ENCODE measurements at regions not wholly inside any gene's neighbourhood (a gene's known extent, or its start where the extent isn't known, plus 50 kb on each side); places are given as distances from the start of the nearest gene placed in this dataset.

DNA sequence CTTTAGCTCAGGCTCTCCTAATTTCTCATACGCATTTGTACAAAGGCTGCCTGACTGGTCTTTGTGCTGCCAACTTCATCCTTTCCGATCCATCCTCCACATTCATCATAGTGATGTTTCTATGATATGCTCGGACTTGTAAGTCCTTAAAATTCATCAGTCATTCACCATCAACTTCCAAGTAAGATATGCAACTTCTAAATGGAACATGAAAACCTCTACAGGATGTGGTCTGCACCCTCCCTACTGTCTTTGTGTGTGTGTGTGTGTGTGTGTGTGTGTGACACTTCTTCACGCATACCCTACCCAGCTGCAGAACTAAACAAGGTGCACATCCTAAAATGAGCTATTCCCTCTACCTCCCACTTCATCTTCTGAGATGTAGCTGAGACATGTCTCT is 397.9 kb upstream of the NR5A2 start:
- no peaks in the 10 kb centered on the region for H3K9me3 ChIP-seq (ENCODE audit: low read length)
- H3K4me3 ChIP-seq (ENCODE audit: low read length) = no peak overlapping the region

DNA sequence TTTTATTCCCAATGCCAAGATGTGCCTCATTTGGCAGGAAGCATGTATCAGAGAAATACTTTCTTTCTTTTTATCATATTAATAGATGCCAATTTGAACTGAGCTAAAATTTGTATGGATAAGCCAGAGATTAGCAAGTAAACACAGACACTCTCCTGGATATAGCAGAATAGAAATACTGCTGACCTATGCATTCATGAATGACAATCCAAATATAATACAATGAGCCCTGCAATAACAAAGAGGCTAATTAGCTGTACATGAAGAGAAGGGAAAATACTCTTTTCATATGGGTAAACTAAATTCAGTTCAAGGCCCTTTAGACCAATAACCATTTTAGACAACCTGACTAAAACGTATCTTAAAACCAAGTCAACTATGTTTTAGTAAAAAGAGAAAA is 388.1 kb upstream of the NR5A2 start:
- H3K9me3 ChIP-seq (ENCODE audit: low read length) = no peaks in the 10 kb centered on the region
- no peaks in the 10 kb centered on the region for H3K4me1 ChIP-seq (ENCODE audit: insufficient read depth, low read length)

More for the DNA sequence above, 397.9 kb upstream of the NR5A2 start:
- Histone ChIP-seq H3K36me3 (ENCODE audit: insufficient read depth, low read length) (no peaks in the 10 kb centered on the region), H3K4me1 (ENCODE audit: insufficient read depth, low read length) (peaks cover 7% of the 10 kb centered on the region), H3K27me3 (ENCODE audit: insufficient read depth, low read length) (no peaks in the 10 kb centered on the region), H2AFZ (ENCODE audit: low read depth, low read length) (no peak overlapping the region)

DNA sequence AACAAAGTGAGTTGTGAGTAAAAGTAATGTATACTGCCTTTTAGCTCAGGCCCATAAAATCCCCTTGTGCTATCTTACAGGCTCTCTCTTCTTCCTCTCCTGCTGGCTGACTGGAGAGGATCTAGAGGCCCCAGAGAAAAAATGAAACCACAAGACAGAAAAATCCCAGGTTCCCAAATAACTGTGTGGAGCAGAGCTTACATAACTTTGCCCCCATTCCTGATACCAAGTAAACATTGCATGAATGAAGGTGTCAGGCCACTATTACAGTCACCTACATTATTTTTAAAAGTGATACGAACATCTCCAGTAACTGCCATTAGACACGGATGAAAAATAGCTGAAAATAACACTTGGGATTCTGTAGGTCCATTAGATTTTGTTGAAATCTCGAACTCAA is 386.0 kb upstream of the NR5A2 start:
- Histone ChIP-seq H3K4me1 (ENCODE audit: insufficient read depth, low read length) (no peaks in the 10 kb centered on the region), H3K4me3 (ENCODE audit: low read length) (no peak overlapping the region), H2AFZ (ENCODE audit: low read depth, low read length) (no peak overlapping the region), H3K36me3 (ENCODE audit: insufficient read depth, low read length) (no peaks in the 10 kb centered on the region), H3K27me3 (ENCODE audit: insufficient read depth, low read length) (no peaks in the 10 kb centered on the region), H3K9me3 (ENCODE audit: low read length) (no peaks in the 10 kb centered on the region)

More for the DNA sequence above, 388.1 kb upstream of the NR5A2 start:
- no peaks in the 10 kb centered on the region for H3K27me3 ChIP-seq (ENCODE audit: insufficient read depth, low read length)
- H3K4me3 ChIP-seq (ENCODE audit: low read length) = no peak overlapping the region
- H3K36me3 ChIP-seq (ENCODE audit: insufficient read depth, low read length) = no peaks in the 10 kb centered on the region
- no peak overlapping the region for H2AFZ ChIP-seq (ENCODE audit: low read depth, low read length)

DNA sequence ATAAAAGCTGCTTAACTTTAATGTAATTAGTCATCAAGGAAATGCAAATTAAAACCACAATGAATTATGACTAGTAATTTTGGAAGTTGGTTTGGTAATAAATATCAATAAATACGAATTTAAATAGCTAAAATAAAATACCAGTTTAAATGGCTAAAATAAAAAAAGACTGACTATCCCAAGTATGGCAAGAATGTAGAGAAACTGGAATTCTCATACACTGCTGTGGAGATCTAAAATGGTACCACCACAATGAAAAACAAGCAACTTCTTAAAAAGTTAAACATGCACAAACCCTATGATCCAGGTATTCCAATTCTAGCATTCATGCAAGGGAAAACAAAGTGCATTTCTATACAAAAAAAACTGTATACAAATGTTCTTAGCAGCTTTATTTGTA is 382.6 kb upstream of the NR5A2 start:
- Histone ChIP-seq H2AFZ (ENCODE audit: low read depth, low read length) (no peak overlapping the region), H3K9me3 (ENCODE audit: low read length) (no peaks in the 10 kb centered on the region), H3K4me3 (ENCODE audit: low read length) (no peak overlapping the region), H3K36me3 (ENCODE audit: insufficient read depth, low read length) (no peaks in the 10 kb centered on the region), H3K27me3 (ENCODE audit: insufficient read depth, low read length) (no peaks in the 10 kb centered on the region), H3K4me1 (ENCODE audit: insufficient read depth, low read length) (no peaks in the 10 kb centered on the region)

DNA sequence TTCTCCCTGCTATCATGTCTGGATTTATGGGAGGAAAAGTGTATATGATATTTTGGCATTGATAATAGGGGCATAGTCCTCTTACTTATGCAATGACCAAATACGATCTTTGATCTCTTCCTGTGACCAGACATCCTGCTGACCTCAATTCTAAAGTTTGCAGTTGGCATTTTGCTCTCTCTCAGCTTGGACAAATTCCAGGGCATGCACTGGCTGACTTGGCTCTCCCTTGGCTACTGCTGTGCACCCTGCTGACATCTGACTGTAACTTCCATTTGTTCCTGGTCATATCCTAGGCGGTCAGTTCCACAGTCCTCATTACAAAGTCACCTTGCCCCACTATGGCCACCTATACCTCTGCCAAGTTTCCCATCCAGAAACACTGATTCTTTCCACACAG is 380.7 kb upstream of the NR5A2 start:
- no peak overlapping the region for H2AFZ ChIP-seq (ENCODE audit: low read depth, low read length)
- H3K9me3 ChIP-seq (ENCODE audit: low read length) = no peaks in the 10 kb centered on the region
- H3K27me3 ChIP-seq (ENCODE audit: insufficient read depth, low read length) = no peaks in the 10 kb centered on the region
- H3K36me3 ChIP-seq (ENCODE audit: insufficient read depth, low read length) = no peaks in the 10 kb centered on the region
- H3K4me1 ChIP-seq (ENCODE audit: insufficient read depth, low read length) = no peaks in the 10 kb centered on the region
- H3K4me3 ChIP-seq (ENCODE audit: low read length) = no peak overlapping the region

DNA sequence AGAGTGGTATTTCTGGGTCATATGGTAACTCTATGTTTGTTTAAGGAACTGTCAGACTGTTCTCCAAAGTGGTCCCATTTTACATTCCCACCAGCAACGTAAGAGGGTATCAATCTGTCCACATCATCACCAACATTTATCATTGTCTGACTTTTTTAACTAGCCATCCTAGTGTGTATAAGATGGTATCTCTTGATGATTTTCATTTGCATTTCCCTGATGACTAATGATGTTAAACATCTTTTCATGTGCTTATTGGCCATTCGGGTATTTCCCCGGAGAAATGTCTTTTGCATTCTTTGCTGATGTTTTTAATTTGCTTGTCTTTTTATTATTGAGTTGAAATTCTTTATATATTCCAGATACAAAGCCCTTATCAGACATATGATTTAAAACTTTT is 370.1 kb upstream of the NR5A2 start:
- no peaks in the 10 kb centered on the region for H3K9me3 ChIP-seq (ENCODE audit: low read length)
- H3K4me3 ChIP-seq (ENCODE audit: low read length) = no peak overlapping the region
- H3K36me3 ChIP-seq (ENCODE audit: insufficient read depth, low read length) = no peaks in the 10 kb centered on the region
- no peaks in the 10 kb centered on the region for H3K27me3 ChIP-seq (ENCODE audit: insufficient read depth, low read length)
- H2AFZ ChIP-seq (ENCODE audit: low read depth, low read length) = no peak overlapping the region
- H3K4me1 ChIP-seq (ENCODE audit: insufficient read depth, low read length) = no peaks in the 10 kb centered on the region

DNA sequence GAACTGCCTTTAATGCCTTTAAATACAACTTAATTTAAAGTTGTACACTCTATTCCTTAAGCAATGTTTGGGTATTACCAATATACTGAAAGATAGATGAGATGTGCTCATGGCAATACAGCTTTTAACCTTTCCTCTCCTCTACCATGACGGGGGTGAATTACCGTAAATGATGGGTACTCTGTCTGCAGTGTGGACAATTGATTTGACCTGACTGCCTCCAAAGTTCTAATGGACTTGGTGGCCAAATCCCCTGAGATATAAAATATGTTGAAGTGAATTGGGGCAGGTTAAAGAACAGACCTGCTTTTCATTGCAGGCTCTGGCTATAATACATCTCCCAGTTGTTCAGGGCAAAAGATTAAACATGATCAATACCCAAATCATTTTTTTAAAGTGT is 367.4 kb upstream of the NR5A2 start:
- Histone ChIP-seq H3K27me3 (ENCODE audit: insufficient read depth, low read length) (no peaks in the 10 kb centered on the region), H3K36me3 (ENCODE audit: insufficient read depth, low read length) (no peaks in the 10 kb centered on the region), H3K4me1 (ENCODE audit: insufficient read depth, low read length) (no peaks in the 10 kb centered on the region), H3K9me3 (ENCODE audit: low read length) (no peaks in the 10 kb centered on the region), H2AFZ (ENCODE audit: low read depth, low read length) (no peak overlapping the region), H3K4me3 (ENCODE audit: low read length) (no peak overlapping the region)

DNA sequence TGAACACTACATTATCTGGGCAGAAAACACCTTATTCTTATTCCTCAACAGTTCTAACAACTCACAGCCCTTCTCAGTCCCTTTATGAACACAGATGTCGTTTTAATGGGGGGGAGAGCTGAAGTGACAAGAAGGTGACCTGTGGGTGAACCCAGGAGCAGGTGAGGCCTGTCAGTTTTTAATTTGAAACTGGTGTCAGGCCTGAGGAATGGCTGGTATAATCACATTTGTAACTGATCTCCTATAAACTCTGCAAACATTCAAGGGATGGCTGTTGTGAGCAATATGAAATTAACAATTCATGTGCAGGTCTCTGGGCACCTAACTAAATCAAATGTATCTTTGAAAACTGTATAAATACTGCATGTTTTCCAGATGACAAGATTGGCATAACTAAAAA is 362.1 kb upstream of the NR5A2 start:
- Histone ChIP-seq H3K27me3 (ENCODE audit: insufficient read depth, low read length) (no peaks in the 10 kb centered on the region), H3K36me3 (ENCODE audit: insufficient read depth, low read length) (no peaks in the 10 kb centered on the region), H2AFZ (ENCODE audit: low read depth, low read length) (no peak overlapping the region), H3K4me3 (ENCODE audit: low read length) (no peak overlapping the region), H3K9me3 (ENCODE audit: low read length) (no peaks in the 10 kb centered on the region), H3K4me1 (ENCODE audit: insufficient read depth, low read length) (no peaks in the 10 kb centered on the region)

DNA sequence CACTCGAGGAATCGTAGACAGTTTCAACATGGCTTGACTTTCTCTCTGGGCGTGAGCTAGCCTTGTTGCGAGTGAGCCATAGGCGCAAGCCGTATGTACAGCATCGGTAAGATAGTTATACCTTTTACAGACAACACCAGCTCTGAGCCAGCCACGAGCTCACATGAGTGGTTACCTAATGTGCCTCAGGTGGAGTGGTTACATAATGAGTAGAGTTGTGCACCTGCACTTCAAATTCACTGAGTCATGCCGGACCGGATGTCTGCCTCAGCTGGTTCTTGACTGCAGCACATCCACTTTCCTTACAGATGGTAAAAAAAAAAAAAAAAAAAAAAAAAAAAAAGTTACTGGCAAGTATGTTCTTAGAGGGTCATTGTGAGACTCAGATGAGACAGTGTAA is 360.4 kb upstream of the NR5A2 start:
- Histone ChIP-seq H3K36me3 (ENCODE audit: insufficient read depth, low read length) (no peaks in the 10 kb centered on the region), H3K27me3 (ENCODE audit: insufficient read depth, low read length) (no peaks in the 10 kb centered on the region)

DNA sequence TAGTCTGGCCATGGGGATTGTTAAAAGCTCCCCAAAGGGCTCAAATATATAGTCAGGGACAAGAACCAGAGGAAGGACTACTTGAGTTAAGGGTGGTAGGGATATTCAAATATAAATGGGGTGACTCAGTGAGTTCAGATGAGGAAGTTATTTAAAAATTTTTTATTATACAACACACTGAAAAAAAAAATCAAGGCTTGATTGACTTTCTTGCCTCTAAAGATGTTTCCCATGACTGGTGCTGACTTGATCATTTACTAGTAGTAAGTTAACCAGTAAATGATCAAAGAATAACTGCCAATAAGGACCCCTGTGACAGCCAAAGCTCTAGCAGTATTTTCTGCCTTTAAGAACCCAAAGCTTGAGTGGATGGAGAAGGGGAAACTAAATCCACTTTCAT is 357.6 kb upstream of the NR5A2 start:
- Histone ChIP-seq H2AFZ (ENCODE audit: low read depth, low read length) (no peak overlapping the region), H3K4me1 (ENCODE audit: insufficient read depth, low read length) (no peaks in the 10 kb centered on the region), H3K4me3 (ENCODE audit: low read length) (no peak overlapping the region), H3K27me3 (ENCODE audit: insufficient read depth, low read length) (no peaks in the 10 kb centered on the region), H3K36me3 (ENCODE audit: insufficient read depth, low read length) (no peaks in the 10 kb centered on the region), H3K9me3 (ENCODE audit: low read length) (peaks cover 3% of the 10 kb centered on the region)

More for the DNA sequence above, 360.4 kb upstream of the NR5A2 start:
- H2AFZ ChIP-seq (ENCODE audit: low read depth, low read length) = no peak overlapping the region
- peaks cover 3% of the 10 kb centered on the region for H3K9me3 ChIP-seq (ENCODE audit: low read length)
- H3K4me3 ChIP-seq (ENCODE audit: low read length) = no peak overlapping the region
- no peaks in the 10 kb centered on the region for H3K4me1 ChIP-seq (ENCODE audit: insufficient read depth, low read length)

DNA sequence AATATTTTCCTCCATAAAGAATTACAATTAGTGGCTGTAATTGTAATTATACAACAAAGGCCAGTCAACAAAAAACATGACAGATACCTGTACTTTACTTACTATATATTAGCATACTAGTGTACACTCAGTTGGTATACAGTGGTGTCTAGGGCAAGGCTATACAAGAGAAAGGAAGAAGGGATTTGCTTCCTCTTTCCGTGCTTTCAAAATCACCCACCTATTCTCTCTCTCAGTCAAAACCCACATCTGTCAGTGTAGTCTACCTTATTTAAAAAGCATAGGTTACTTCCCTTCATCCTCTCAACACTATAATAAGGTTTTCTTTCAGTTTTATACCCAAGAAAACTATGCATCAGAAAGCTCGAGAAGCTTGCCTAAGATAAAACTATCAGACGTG is 355.8 kb upstream of the NR5A2 start:
- Histone ChIP-seq H3K4me1 (ENCODE audit: insufficient read depth, low read length) (peaks cover 6% of the 10 kb centered on the region), H3K9me3 (ENCODE audit: low read length) (peaks cover 3% of the 10 kb centered on the region), H3K36me3 (ENCODE audit: insufficient read depth, low read length) (no peaks in the 10 kb centered on the region), H3K27me3 (ENCODE audit: insufficient read depth, low read length) (no peaks in the 10 kb centered on the region), H2AFZ (ENCODE audit: low read depth, low read length) (no peak overlapping the region), H3K4me3 (ENCODE audit: low read length) (no peak overlapping the region)

DNA sequence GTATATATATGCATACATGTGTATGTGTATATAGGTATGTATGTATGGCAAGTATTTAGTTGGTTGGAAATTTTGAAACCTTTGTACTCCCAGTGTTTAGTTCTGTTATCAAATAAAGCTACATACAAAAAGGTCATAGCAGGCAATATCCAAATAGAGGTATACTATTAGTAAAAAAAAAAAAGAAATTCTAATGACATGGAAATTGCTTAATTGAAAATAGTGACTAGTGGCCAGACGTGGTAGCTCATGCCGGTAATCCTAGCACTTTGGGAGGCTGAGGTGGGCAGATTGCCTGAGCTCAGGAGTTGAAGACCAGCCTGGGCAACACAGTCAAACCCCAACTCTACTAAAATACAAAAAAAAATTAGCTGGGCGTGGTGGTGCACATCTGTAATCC is 351.6 kb upstream of the NR5A2 start:
- H3K9me3 ChIP-seq (ENCODE audit: low read length) = peaks cover under 1% of the 10 kb centered on the region
- H3K4me3 ChIP-seq (ENCODE audit: low read length) = no peak overlapping the region
- no peak overlapping the region for H2AFZ ChIP-seq (ENCODE audit: low read depth, low read length)
- peaks cover 8% of the 10 kb centered on the region for H3K4me1 ChIP-seq (ENCODE audit: insufficient read depth, low read length)
- no peaks in the 10 kb centered on the region for H3K27me3 ChIP-seq (ENCODE audit: insufficient read depth, low read length)
- H3K36me3 ChIP-seq (ENCODE audit: insufficient read depth, low read length) = no peaks in the 10 kb centered on the region

DNA sequence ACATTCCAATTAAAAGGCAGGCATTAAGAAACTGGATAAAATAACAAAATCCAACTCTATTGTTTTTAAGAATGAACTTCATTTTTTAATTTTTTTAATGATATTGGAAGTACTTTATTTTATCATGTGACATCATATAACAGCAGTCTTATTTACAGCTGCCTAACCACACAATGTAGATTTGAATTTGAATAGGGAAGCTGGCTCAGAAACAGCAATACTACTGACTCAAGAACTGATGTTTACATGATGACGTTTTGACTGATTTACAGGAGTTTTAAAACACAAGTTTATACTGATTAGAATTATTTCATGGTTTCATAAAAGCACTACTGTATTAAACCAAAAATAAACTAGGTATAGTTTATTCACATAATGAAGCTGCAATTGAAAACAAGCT is 348.7 kb upstream of the NR5A2 start:
- H3K36me3 ChIP-seq (ENCODE audit: insufficient read depth, low read length) = no peaks in the 10 kb centered on the region
- peaks cover 8% of the 10 kb centered on the region for H3K4me1 ChIP-seq (ENCODE audit: insufficient read depth, low read length)
- H2AFZ ChIP-seq (ENCODE audit: low read depth, low read length) = no peak overlapping the region
- no peaks in the 10 kb centered on the region for H3K9me3 ChIP-seq (ENCODE audit: low read length)
- H3K4me3 ChIP-seq (ENCODE audit: low read length) = no peak overlapping the region
- H3K27me3 ChIP-seq (ENCODE audit: insufficient read depth, low read length) = no peaks in the 10 kb centered on the region

DNA sequence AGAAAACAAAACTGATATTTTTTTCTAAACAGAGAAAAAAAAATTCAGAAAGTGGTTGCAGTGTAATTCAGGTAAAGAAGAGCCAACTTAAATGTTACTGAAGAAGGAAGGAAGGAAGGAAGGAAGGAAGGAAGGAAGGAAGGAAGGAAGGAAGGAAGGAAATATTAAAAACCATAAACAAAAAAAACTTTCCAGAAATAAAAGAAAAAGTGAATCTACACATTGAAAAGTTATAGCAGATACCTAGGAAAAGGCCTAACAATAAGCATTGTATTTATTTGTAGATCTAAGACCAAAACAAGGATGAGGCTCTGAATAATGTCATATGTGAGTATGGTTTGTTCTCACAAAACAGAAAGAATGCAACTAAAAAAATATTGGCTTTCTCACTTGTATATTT is 345.4 kb upstream of the NR5A2 start:
- Histone ChIP-seq H3K36me3 (ENCODE audit: insufficient read depth, low read length) (no peaks in the 10 kb centered on the region), H2AFZ (ENCODE audit: low read depth, low read length) (no peak overlapping the region), H3K4me3 (ENCODE audit: low read length) (no peak overlapping the region), H3K4me1 (ENCODE audit: insufficient read depth, low read length) (no peaks in the 10 kb centered on the region), H3K9me3 (ENCODE audit: low read length) (no peaks in the 10 kb centered on the region), H3K27me3 (ENCODE audit: insufficient read depth, low read length) (no peaks in the 10 kb centered on the region)

Measured in neuron (in vitro differentiated cells).